ENCODE measurements at regions not wholly inside any gene's neighbourhood (a gene's known extent, or its start where the extent isn't known, plus 50 kb on each side); places are given as distances from the start of the nearest gene placed in this dataset.
A peak's percentile ranks its signal among the peaks of the same experiment; 100 is the strongest.

DNA sequence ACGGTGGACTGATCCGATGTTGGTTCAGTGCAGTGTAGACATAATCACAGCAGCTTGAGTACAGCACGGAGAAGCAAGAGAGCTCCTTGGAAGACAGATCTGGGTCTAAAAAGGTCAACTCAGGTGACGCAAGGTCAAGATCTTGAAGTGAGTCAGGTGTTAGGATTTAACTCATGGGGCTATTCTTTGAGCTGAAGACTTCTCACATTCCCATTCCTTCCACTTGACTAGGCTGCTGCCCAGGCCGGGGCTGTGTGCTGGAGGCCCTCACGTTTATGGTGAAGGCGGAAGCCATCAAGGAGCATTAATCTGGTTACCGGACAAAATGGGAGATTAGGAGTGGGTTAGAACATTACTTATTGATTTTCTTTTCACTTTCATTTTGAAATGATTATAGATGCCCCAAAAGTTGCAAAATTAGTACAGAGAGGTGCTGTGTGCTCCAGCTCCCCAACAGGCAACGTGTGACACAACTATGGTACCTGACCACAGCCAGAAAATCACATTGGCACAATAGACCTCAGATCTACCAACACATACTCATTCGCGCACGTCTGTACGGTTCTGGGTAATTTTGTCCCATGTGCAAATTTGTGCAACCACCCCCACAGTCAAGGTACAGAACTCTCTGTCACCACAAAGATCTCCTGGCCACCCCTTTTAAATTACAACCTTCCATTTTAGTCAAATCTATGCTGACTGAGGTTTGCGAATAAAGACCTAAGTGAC, 77.6 kb upstream of the SEC11C start:
- Histone ChIP-seq H3K27ac (no peak overlapping the region), H3K4me1 (replicated peaks in 1 of 2) (peaks cover 0 to 10% of the 10 kb centered on the region in 2 donors), H3K4me3 (no peak overlapping the region)
- ATAC-seq (replicated peaks in 6 of 8) = no peak
- WGBS, 10 experiments = 73 to 100% (median 93%) methylated on average over 1 to 11 of the region's 14 CpGs; no CpG with 5 or more reads in 2 of the 10 experiments
- in situ Hi-C loops (cut with MboI; ENCODE audit: low pct_unique_long_range_greater_than_20kb in 2 of 9, low sequenced_read_pairs in 9 of 9, unreplicated experiment in 9 of 9) = loop anchor here in 8 of 9 experiments (10.0 to 25.0 kb wide), 4 partner anchors 175 to 525 kb away; no protein-coding TSS in a partner anchor

DNA sequence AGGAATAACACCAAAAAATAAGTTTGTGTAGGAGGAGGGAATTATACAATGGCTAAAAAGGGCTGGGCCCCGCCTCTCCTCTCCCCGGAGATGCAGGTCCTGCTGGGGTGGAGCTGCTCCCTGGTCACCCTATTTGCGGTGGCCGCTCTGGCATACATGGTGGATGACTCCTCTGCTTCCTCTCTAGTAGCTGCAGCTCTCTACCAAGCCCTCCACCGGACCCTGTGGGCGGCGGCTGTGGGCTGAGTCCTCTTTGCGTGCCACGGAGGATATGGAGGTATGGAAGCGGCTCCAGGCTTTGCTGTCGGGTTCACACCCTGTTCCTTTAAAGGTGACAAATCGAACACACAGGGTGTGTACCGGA, 77.1 kb upstream of the SEC11C start:
- ATAC-seq (replicated peaks in 6 of 8) = peak in 3 of 8 experiments; percentile 56 to 71 (median 59)
- H3K4me3 ChIP-seq = no peak overlapping the region
- WGBS, 10 experiments = 13 to 100% (median 75%) methylated on average over 1 to 10 of the region's 13 CpGs; no CpG with 5 or more reads in 2 of the 10 experiments
- H3K27ac ChIP-seq = no peak overlapping the region
- in situ Hi-C loops (cut with MboI; ENCODE audit: low pct_unique_long_range_greater_than_20kb in 2 of 9, low sequenced_read_pairs in 9 of 9, unreplicated experiment in 9 of 9) = loop anchor here in 8 of 9 experiments (10.0 to 25.0 kb wide), 4 partner anchors 175 to 525 kb away; no protein-coding TSS in a partner anchor
- H3K4me1 ChIP-seq (replicated peaks in 1 of 2) = peaks cover 0 to 10% of the 10 kb centered on the region in 2 donors

DNA sequence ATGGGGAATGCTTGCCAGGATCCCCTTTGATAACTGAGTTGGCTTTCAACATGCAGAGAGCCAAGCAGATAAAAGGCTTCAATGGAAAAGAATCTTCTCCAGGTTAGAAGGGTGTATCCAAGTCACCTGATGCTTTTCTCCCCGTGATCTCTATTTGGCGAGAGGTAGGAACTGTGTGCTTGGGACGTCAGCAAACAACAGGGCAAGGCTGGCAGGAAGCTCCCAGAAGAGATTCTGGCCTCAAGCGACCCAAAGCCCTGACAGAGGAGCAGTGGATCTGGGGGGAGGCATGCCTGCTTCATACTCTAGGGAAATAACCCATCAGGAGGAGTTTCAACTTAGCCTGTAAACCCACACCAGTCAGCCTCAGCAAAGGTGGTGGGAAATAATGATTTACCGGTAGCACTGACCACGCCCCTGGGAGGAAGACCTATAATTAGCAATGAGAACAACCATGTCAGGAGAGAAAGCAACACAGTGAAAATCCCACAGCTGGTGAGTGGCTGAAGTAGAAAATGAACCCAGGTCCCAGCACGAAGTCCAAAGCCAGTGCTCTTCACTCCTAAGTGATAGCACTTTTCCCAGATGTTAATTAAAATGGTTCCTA, 76.3 kb upstream of the SEC11C start:
- in situ Hi-C loops (cut with MboI; ENCODE audit: low pct_unique_long_range_greater_than_20kb in 2 of 9, low sequenced_read_pairs in 9 of 9, unreplicated experiment in 9 of 9) = loop anchor here in 8 of 9 experiments (10.0 to 25.0 kb wide), 4 partner anchors 176 to 526 kb away; no protein-coding TSS in a partner anchor
- peak in 6 of 8 experiments; percentile 61 to 80 (median 71) for ATAC-seq (replicated peaks in 6 of 8)
- 35 to 85% (median 71%) methylated on average over 2 to 4 of the region's 7 CpGs; no CpG with 5 or more reads in 2 of the 10 experiments for WGBS, 10 experiments
- H3K4me1 ChIP-seq (replicated peaks in 1 of 2) = peaks cover 0 to 10% of the 10 kb centered on the region in 2 donors
- no peak overlapping the region for H3K27ac ChIP-seq
- H3K4me3 ChIP-seq = no peak overlapping the region

DNA sequence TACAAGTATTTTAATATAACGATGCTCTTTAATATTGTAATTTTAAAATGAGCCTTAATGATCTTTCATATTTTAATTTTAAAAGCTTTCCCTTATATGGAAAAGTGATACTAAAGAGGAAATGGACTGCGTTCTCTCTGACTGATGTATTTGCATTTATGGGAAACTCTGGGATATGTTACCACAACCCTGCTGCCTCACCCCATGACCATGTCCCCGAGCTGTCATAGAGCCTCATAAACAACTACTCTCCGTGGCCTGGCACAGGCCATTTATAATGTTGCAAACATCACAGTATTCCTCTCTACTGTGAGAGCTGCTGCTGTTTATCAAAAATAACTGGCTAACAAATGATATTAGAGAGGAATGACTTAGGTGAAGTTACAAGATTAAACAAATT, 75.8 kb upstream of the SEC11C start:
- no peak overlapping the region for H3K4me3 ChIP-seq
- WGBS, 10 experiments = 5 to 100% (median 45%) methylated on average over 2 to 4 of the region's 4 CpGs; no CpG with 5 or more reads in 1 of the 10 experiments
- in situ Hi-C loops (cut with MboI; ENCODE audit: low pct_unique_long_range_greater_than_20kb in 2 of 9, low sequenced_read_pairs in 9 of 9, unreplicated experiment in 9 of 9) = loop anchor here in 8 of 9 experiments (10.0 to 25.0 kb wide), 4 partner anchors 177 to 527 kb away; no protein-coding TSS in a partner anchor
- ATAC-seq (replicated peaks in 6 of 8) = peak in 6 of 8 experiments; percentile 55 to 85 (median 79)
- H3K4me1 ChIP-seq (replicated peaks in 1 of 2) = peaks cover 0 to 10% of the 10 kb centered on the region in 2 donors
- no peak overlapping the region for H3K27ac ChIP-seq

DNA sequence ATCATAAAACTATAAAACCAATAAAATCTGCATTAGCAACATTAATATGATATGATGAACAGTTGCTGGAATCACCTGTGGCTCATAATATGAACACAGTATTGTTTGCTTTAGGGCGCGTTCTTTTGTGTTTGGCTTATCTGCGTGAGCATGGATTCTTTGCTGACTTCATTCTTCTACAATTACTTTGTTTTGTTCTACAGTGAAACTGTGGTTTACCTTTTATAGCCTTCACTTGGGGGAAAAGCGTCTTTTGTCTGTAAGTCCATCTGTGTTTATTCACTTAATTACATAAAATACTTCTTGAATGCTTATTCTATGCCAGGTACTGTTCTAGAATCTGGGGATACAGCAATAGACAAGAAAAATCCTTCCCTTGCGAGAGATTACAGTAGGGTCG, 74.0 kb upstream of the SEC11C start:
- 40 to 100% (median 89%) methylated on average over 1 to 6 of the region's 6 CpGs for WGBS, 10 experiments
- Histone ChIP-seq H3K4me1 (replicated peaks in 1 of 2) (peaks cover 0 to 10% of the 10 kb centered on the region in 2 donors), H3K27ac (no peak overlapping the region), H3K4me3 (no peak overlapping the region)
- in situ Hi-C loops (cut with MboI; ENCODE audit: low pct_unique_long_range_greater_than_20kb in 2 of 9, low sequenced_read_pairs in 9 of 9, unreplicated experiment in 9 of 9) = loop anchor here in 8 of 9 experiments (5.0 to 25.0 kb wide), 5 partner anchors 178 to 528 kb away; no protein-coding TSS in a partner anchor
- ATAC-seq (replicated peaks in 6 of 8) = no peak

GRCh38 chr18:59067873-59068272, 71.8 kb upstream of the SEC11C start:
- peaks cover 0 to 10% of the 10 kb centered on the region in 2 donors for H3K4me1 ChIP-seq (replicated peaks in 1 of 2)
- H3K27ac ChIP-seq = no peak overlapping the region
- no peak for ATAC-seq (replicated peaks in 6 of 8)
- in situ Hi-C loops (cut with MboI; ENCODE audit: low pct_unique_long_range_greater_than_20kb in 2 of 9, low sequenced_read_pairs in 9 of 9, unreplicated experiment in 9 of 9) = loop anchor here in 8 of 9 experiments (5.0 to 25.0 kb wide), 5 partner anchors 181 to 531 kb away; no protein-coding TSS in a partner anchor
- H3K4me3 ChIP-seq = no peak overlapping the region
- WGBS, 10 experiments = 13 to 100% (median 50%) methylated on average over 1 to 2 of the region's 2 CpGs; no CpG with 5 or more reads in 4 of the 10 experiments

DNA sequence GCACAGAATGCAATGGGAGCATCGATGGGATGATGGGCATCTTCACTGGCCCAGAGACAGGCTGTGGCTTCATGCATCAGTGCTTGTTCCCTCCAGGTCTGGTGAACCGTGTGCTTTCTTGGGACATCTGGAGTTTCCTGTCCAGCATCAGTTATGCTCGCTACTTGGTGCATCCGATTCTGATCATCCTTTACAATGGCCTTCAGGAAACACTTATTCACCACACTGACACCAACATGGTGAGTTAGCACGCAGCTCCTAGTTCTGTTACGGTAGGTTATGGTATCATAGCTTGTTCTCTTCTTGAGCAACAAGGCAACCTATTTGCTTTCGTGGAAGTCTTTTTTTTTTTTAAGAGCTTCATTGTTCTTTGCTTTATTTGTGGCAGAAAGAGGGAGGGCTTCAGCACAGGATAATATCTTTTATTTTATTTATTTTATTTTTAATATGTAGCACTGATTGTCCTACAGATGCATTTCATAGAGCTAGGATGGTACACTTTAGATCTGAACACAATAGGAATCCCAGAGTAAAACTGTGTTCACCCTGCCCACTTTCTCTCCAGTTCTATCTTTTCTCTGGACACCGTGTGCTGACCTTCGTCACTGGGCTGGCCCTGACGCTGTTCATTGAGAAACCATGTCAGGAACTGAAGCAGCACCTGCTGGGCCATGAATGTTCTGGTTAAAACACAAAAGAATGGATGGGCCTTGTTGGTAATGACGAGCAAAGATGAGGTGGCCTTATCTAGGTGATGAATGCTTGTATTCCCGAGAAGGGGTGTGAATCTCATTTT, 71.2 kb upstream of the SEC11C start:
- no peak for ATAC-seq (replicated peaks in 6 of 8)
- in situ Hi-C loops (cut with MboI; ENCODE audit: low pct_unique_long_range_greater_than_20kb in 2 of 9, low sequenced_read_pairs in 9 of 9, unreplicated experiment in 9 of 9) = loop anchor here in 8 of 9 experiments (5.0 to 25.0 kb wide), 5 partner anchors 181 to 531 kb away; no protein-coding TSS in a partner anchor
- peaks cover 0 to 7% of the 10 kb centered on the region in 2 donors for H3K4me1 ChIP-seq (replicated peaks in 1 of 2)
- H3K27ac ChIP-seq = no peak overlapping the region
- 78 to 100% (median 84%) methylated on average over 2 to 11 of the region's 12 CpGs for WGBS, 10 experiments
- no peak overlapping the region for H3K4me3 ChIP-seq

GRCh38 chr18:59070181-59070912, 69.3 kb upstream of the SEC11C start:
- no peak overlapping the region for H3K4me3 ChIP-seq
- no peak overlapping the region for H3K27ac ChIP-seq
- WGBS, 10 experiments = 0 to 80% (median 30%) methylated on average over 1 to 16 of the region's 19 CpGs; no CpG with 5 or more reads in 1 of the 10 experiments
- peaks cover 0 to under 1% of the 10 kb centered on the region in 2 donors for H3K4me1 ChIP-seq (replicated peaks in 1 of 2)
- ATAC-seq (replicated peaks in 6 of 8) = peak; percentile 90 to 99 (median 95)
- in situ Hi-C loops (cut with MboI; ENCODE audit: low pct_unique_long_range_greater_than_20kb in 2 of 9, low sequenced_read_pairs in 9 of 9, unreplicated experiment in 9 of 9) = loop anchor here in 4 of 9 experiments (10.0 to 25.0 kb wide), 3 partner anchors 183 to 533 kb away; no protein-coding TSS in a partner anchor

GRCh38 chr18:59072727-59073421, 66.8 kb upstream of the SEC11C start:
- no peak for ATAC-seq (replicated peaks in 6 of 8)
- in situ Hi-C loops (cut with MboI; ENCODE audit: low pct_unique_long_range_greater_than_20kb in 2 of 9, low sequenced_read_pairs in 9 of 9, unreplicated experiment in 9 of 9) = loop anchor here in 4 of 9 experiments (10.0 to 25.0 kb wide), 3 partner anchors 186 to 536 kb away; no protein-coding TSS in a partner anchor
- Histone ChIP-seq H3K4me3 (no peak overlapping the region), H3K27ac (no peak overlapping the region), H3K4me1 (replicated peaks in 1 of 2) (peaks cover 4 to 7% of the 10 kb centered on the region in 2 donors)
- 50 to 100% (median 91%) methylated on average over 1 to 6 of the region's 6 CpGs; no CpG with 5 or more reads in 2 of the 10 experiments for WGBS, 10 experiments

- peak in 4 of 8 experiments; percentile 18 to 66 (median 38) for ATAC-seq (replicated peaks in 6 of 8)
- H3K27ac ChIP-seq = no peak overlapping the region
- in situ Hi-C loops (cut with MboI; ENCODE audit: low pct_unique_long_range_greater_than_20kb in 2 of 9, low sequenced_read_pairs in 9 of 9, unreplicated experiment in 9 of 9) = loop anchor here in 2 of 9 experiments (10.0 to 25.0 kb wide), 2 partner anchors 291 to 539 kb away; no protein-coding TSS in a partner anchor
- WGBS, 10 experiments = 10 to 100% (median 71%) methylated on average over 1 to 3 of the region's 3 CpGs; no CpG with 5 or more reads in 1 of the 10 experiments
- H3K4me1 ChIP-seq (replicated peaks in 1 of 2) = peaks cover 4 to 7% of the 10 kb centered on the region in 2 donors
- H3K4me3 ChIP-seq = no peak overlapping the region
These were observed 63.8 kb upstream of the SEC11C start for GRCh38 chr18:59075923-59076322.

DNA sequence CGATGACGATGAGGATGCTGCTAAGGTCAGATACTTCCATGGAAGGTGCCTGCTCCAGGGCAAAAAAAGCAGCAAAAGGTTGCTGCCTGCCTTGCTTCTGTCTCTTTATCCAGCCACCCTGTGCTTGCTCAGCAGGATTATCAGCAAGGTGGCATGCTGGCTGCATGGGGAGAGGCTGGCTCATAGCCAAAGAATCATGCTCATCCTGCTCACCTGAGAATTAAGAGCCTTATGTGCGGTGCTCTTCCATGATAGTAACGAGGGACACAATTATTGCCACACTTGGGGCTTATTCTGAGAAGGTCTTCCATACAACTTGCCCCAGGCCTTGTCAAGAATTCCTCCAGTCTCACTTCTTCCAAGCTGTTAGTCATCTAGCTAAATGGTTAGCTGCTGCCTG, 60.4 kb upstream of the SEC11C start:
- Histone ChIP-seq H3K4me3 (no peak overlapping the region), H3K27ac (no peak overlapping the region), H3K4me1 (replicated peaks in 1 of 2) (peaks cover 7% of the 10 kb centered on the region in 2 donors)
- ATAC-seq (replicated peaks in 6 of 8) = no peak
- 50 to 100% (median 72%) methylated on average over 2 to 3 of the region's 4 CpGs; no CpG with 5 or more reads in 6 of the 10 experiments for WGBS, 10 experiments
- in situ Hi-C loops (cut with MboI; ENCODE audit: low pct_unique_long_range_greater_than_20kb in 2 of 9, low sequenced_read_pairs in 9 of 9, unreplicated experiment in 9 of 9) = loop anchor here in 2 of 9 experiments (10.0 to 25.0 kb wide), 2 partner anchors 294 to 542 kb away; no protein-coding TSS in a partner anchor

All from motor neuron (in vitro differentiated cells).